AG04449 (cell line): ENCODE measurements at regions not wholly inside any gene's neighbourhood (a gene's known extent, or its start where the extent isn't known, plus 50 kb on each side); places are given as distances from the start of the nearest gene placed in this dataset.

Experiments
- CTCF ChIA-PET: fragments of 350-600 bp; formaldehyde crosslinking; extraction: SDS; loops from one replicate; lab custom pipeline; 2021; ENCODE audit warnings: antibody characterized with exemption; lab: Yijun Ruan, JAX
- POLR2A ChIA-PET: fragments of 400-600, 350-600 bp; formaldehyde crosslinking; extraction: SDS; loops from one replicate; lab custom pipeline; 2020; ENCODE audit warnings: antibody characterized with exemption, inconsistent platforms; lab: Yijun Ruan, JAX
- DNase-seq: peaks from one replicate; pipeline ENCODE4 v3.0.0-alpha.2; 2010; ENCODE audit warnings: low read depth, low spot score
- H3K4me3 ChIP-seq: 2 replicates; pipeline ENCODE4 v1.5.1; 2011; ENCODE audit warnings: low read depth, mild to moderate bottlenecking, control low read depth, low read length
- TF ChIP-seq, protein P1 (sequence below): IDR thresholded peaks from one replicate; pipeline ENCODE4 v1.5.1; 2011; ENCODE audit warnings: mild to moderate bottlenecking, moderate library complexity, low read length, control low read depth, inconsistent platforms; ENCODE audit not compliant: insufficient read depth; ENCODE audit errors: missing control alignments

DNA sequence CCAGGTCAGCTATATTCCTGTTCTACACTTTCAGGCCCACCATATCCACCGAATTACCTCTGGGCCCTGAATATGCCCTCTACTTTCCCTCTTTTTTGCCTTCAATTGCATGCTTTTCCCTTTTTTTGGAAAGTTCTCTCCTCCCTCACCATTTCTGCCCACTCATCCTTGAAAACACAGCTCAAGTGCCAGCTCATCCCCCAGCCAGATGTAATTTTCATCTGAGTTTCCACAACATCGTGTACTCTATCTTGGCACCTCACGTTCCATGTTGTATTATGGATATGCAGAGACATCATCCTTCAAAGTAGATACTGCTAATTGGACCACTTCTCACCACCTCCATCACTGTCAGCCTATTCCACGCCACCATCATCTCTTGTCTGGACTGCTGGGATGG lies 129.8 kb upstream of the HSD17B12 start:
- CTCF ChIA-PET, result interaction anchor here (1.1 to 2.3 kb wide), 3 partner anchors 16 to 301 kb away, joined by 4 to 18 read pairs (median 6); no protein-coding TSS in a partner anchor
- no peak overlapping the region for H3K4me3 ChIP-seq
- TF ChIP-seq, protein P1, sequence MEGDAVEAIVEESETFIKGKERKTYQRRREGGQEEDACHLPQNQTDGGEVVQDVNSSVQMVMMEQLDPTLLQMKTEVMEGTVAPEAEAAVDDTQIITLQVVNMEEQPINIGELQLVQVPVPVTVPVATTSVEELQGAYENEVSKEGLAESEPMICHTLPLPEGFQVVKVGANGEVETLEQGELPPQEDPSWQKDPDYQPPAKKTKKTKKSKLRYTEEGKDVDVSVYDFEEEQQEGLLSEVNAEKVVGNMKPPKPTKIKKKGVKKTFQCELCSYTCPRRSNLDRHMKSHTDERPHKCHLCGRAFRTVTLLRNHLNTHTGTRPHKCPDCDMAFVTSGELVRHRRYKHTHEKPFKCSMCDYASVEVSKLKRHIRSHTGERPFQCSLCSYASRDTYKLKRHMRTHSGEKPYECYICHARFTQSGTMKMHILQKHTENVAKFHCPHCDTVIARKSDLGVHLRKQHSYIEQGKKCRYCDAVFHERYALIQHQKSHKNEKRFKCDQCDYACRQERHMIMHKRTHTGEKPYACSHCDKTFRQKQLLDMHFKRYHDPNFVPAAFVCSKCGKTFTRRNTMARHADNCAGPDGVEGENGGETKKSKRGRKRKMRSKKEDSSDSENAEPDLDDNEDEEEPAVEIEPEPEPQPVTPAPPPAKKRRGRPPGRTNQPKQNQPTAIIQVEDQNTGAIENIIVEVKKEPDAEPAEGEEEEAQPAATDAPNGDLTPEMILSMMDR, result no peak
- DNase-seq, result no peak
- POLR2A ChIA-PET, result no interaction called here

DNA sequence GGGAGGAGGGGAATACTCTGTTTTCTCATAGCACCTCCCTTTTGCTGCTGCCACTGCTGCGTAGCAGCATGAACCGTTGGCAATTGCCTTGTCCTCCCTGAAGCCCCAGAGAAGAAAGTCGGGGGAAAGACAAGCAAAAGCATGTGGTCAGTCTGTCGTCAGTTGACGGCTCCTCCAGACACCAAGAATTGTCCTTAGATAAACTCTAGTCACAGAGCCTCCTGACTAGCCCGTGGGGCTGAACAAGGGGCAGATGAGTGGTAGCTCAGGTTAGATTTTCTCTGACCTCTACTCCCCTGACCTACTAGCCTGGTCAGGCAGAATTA lies 126.4 kb upstream of the HSD17B12 start:
- TF ChIP-seq, protein P1, result no peak
- ChIA-PET CTCF (no interaction called here), POLR2A (no interaction called here)
- H3K4me3 ChIP-seq, result no peak overlapping the region
- DNase-seq, result no peak

DNA sequence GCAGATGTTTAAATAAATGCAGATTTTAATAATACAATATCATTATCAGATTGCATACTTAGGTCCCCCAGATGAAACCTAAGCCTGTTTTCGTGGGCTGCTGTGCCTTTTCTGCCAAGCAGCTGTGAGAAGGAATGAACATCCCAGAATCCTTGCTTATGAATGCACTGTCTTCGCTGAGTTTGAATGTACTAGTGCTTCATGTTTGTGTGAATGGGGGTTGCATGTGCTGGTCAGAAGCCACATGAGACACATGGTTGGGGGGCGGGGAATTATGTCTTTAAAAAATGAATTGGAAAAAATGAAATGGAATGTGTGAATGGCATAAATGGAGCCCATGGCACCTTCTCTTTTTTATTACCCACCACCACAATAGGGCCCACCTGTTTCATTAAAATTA lies 125.4 kb upstream of the HSD17B12 start:
- TF ChIP-seq, protein P1, result no peak
- no peak for DNase-seq
- POLR2A ChIA-PET, result no interaction called here
- H3K4me3 ChIP-seq, result no peak overlapping the region
- CTCF ChIA-PET, result interaction anchor here (1.3 to 4.4 kb wide), 3 partner anchors 12 to 15 kb away, joined by 3 to 26 read pairs (median 3); no protein-coding TSS in a partner anchor

DNA sequence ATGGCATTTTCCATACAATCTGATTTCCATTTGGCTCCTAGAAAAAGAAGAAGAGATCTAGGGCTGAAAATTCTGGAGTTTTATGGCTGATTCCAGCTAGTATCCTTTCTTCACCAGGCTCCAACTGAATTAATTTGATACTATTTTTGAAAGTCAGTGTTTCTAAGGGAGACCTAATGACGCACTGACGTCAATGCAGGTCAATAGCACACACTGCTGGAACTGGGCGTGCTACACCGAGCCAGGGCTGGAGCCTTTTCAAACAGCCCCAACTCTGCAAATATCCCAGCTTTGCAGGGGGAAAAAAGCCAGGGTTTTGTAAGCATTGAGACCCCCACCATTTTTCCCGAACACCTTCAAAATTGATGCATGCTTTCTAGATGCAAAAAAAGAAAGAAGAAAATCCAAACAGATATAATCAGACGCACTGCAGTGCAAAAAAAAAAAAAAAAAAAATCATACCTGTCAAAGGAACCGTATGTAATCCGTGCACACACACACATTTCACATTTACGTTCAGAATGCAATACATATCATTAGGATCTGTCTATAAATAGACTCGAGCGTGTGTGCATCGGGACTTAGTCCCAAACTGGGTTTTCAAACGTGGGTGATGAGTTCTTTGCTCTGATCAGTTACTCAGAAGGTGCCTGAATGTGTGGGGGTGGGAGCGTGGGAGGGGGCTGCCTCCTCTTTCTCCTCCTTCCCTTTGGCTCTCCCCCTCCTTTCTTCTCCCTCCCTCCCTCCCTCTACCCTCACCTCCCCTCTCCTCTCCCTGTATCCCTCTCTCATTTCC lies 124.5 kb upstream of the HSD17B12 start:
- TF ChIP-seq, protein P1, result no peak
- CTCF ChIA-PET, result interaction anchor here (1.3 to 4.4 kb wide), 3 partner anchors 11 to 15 kb away, joined by 3 to 26 read pairs (median 3); no protein-coding TSS in a partner anchor
- DNase-seq, result no peak
- H3K4me3 ChIP-seq, result no peak overlapping the region
- POLR2A ChIA-PET, result no interaction called here

DNA sequence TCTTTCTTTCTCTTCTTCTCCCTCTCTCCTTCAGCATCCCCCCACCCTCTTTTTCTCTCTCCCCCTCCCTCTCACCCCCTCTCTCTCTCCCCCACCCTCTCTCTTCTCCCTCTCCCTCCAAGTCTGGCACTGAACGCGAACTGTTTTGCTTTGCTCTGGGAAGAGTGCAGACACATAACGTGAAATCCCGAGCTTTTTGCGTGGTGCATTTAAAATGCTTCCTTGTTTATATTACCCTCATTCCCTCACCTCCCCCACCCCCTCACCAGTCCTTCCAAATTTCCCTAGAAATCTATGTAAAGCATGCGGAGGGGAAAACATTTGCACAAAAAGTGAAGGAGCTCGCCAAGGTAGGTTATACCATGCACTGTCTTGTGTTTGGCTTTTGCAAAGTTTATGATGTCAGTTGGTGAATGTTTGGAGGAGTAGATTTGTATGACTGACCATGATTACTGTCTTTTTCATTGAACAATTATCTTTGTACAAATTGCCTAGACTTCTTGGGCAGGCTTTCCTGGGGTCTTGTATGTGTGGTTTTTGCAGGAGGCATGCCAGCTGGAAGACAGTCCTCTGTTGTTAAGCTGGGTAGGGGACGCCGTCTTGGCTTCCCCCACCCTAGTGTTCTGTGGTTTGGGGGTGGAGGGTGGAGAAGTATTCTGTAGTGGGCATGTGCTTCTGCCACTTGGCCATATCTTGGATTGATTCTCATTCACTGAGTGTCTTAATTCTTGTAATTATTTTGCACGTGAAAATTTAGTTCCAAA lies 123.7 kb upstream of the HSD17B12 start:
- ChIA-PET CTCF (interaction anchor here (0.9 to 4.4 kb wide), 6 partner anchors 10 to 295 kb away, joined by 3 to 26 read pairs (median 6); no protein-coding TSS in a partner anchor), POLR2A (no interaction called here)
- TF ChIP-seq, protein P1, result no peak
- no peak for DNase-seq
- no peak overlapping the region for H3K4me3 ChIP-seq

DNA sequence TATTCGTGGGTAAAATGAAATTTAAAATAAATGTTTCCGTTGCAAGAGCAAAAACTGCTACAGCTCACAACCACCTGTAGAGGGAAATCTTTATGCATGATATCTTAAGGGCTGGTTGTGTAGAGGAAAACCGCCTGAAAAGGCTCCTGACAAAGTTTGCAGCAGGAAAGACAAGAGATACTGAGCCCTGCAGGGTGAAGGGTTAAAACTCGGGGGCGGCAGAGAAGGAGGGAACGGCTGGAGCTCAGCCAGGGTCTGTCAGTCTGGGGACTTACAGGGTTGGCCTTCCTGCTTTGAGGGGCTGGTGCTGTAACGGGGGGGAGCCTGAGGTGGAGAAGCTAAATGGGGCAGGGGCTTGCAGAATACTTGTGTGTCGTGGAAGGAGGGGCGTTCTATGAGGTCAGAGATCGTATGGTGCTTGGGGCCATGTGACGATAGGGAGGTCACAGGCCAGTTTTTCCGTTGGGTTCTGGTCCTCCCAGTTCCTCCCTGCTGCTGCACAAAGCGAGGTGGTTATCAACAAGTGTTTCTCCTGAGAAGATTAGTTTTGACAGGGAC lies 122.9 kb upstream of the HSD17B12 start:
- CTCF ChIA-PET, result interaction anchor here (0.9 to 4.4 kb wide), 7 partner anchors 9 to 294 kb away, joined by 3 to 26 read pairs (median 5); no protein-coding TSS in a partner anchor
- TF ChIP-seq, protein P1, result no peak
- no peak overlapping the region for H3K4me3 ChIP-seq
- POLR2A ChIA-PET, result no interaction called here
- no peak for DNase-seq
